ENCODE measurements at regions not wholly inside any gene's neighbourhood (a gene's known extent, or its start where the extent isn't known, plus 50 kb on each side); places are given as distances from the start of the nearest gene placed in this dataset.

DNA sequence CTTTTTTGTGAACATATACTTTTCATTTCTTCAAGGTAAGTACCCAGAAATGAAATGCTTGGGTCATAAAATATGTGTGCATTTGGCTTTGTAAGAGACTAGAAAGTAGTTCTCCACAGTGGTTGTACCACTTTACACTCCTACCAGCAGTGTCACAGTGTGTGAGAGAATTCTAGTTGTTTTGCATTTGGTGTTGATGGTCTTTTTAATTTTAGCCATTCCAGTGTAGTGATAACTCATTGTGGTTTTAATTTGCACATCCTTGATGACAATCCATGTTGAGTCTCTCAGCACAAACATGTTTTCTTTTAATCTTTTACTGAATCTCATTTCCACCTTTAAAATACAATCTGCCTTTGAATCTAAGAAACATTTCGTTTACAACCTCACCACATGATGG is 402.5 kb upstream of the ETAA1 start:
- TF ChIP-seq POLR2A (IDR thresholded peaks at IDR 0.05) = no peak
- TF ChIP-seq, protein P1, sequence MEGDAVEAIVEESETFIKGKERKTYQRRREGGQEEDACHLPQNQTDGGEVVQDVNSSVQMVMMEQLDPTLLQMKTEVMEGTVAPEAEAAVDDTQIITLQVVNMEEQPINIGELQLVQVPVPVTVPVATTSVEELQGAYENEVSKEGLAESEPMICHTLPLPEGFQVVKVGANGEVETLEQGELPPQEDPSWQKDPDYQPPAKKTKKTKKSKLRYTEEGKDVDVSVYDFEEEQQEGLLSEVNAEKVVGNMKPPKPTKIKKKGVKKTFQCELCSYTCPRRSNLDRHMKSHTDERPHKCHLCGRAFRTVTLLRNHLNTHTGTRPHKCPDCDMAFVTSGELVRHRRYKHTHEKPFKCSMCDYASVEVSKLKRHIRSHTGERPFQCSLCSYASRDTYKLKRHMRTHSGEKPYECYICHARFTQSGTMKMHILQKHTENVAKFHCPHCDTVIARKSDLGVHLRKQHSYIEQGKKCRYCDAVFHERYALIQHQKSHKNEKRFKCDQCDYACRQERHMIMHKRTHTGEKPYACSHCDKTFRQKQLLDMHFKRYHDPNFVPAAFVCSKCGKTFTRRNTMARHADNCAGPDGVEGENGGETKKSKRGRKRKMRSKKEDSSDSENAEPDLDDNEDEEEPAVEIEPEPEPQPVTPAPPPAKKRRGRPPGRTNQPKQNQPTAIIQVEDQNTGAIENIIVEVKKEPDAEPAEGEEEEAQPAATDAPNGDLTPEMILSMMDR (IDR thresholded peaks at IDR 0.05) = no peak

Data from esophagus squamous epithelium (tissue), 4 donors.